ENCODE measurements at regions not wholly inside any gene's neighbourhood (a gene's known extent, or its start where the extent isn't known, plus 50 kb on each side); places are given as distances from the start of the nearest gene placed in this dataset.

DNA sequence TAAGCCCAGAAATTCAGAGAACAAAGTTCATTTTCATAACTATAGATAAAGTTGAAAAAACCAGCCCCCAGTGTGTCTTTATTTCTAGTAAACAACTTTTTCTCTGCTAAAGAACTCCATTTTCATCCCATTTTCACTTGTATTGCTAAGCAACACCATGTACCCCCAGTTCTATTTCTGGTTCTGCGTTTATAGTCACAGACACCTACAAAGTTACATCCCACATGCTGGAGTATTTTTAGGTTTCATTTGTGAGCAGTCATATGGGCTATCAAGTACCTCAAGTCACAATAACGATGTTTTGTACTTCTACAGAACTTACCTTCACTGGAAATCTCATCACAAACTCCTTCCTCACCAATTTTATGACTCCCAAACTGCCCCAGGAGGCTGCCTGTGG, 236.5 kb downstream of the RSL24D1 start:
- TF ChIP-seq, protein P1, sequence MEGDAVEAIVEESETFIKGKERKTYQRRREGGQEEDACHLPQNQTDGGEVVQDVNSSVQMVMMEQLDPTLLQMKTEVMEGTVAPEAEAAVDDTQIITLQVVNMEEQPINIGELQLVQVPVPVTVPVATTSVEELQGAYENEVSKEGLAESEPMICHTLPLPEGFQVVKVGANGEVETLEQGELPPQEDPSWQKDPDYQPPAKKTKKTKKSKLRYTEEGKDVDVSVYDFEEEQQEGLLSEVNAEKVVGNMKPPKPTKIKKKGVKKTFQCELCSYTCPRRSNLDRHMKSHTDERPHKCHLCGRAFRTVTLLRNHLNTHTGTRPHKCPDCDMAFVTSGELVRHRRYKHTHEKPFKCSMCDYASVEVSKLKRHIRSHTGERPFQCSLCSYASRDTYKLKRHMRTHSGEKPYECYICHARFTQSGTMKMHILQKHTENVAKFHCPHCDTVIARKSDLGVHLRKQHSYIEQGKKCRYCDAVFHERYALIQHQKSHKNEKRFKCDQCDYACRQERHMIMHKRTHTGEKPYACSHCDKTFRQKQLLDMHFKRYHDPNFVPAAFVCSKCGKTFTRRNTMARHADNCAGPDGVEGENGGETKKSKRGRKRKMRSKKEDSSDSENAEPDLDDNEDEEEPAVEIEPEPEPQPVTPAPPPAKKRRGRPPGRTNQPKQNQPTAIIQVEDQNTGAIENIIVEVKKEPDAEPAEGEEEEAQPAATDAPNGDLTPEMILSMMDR (conservative IDR thresholded peaks at IDR 0.05; ENCODE audit: low read length), result no peak
- TF ChIP-seq EZH2phosphoT487 (IDR thresholded peaks at IDR 0.05; ENCODE audit: borderline replicate concordance), result no peak

Data from Loucy (cell line).